ENCODE measurements at regions not wholly inside any gene's neighbourhood (a gene's known extent, or its start where the extent isn't known, plus 50 kb on each side); places are given as distances from the start of the nearest gene placed in this dataset.

DNA sequence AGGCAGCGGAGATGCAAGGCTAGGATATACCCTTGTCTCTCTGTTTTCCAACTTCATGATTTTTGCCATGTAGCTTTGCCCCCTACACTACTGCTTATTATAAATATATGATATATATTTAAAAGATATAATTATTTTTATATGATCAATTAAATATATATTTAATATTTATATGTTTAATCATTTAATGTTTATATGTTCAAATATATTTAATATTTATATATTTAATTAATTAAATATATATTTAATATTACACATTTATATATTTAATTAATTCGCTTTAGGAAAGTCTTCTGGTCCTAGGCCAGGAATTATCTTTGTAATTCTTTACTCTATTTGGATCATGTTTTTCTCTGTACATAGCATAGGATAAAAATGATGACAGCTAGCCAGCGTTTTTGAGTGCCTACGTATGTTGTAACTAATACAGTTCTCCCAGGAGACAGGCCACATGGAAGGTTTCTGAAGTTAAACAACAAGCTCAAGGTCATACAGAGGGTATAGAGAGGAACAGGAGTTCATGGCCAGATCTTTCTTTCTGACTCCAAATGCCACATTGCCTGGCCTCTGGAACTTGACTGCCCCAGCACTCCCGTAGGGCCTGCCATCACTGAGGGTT, 192.5 kb downstream of the KCNA5 start:
- H3K9me3 ChIP-seq (replicated peaks; ENCODE audit: control insufficient read depth, low read depth, low read length), result no peaks in the 10 kb centered on the region
- no peaks in the 10 kb centered on the region for H3K36me3 ChIP-seq (ENCODE audit: control insufficient read depth, insufficient read depth, low read length)
- no peaks in the 10 kb centered on the region for H3K4me1 ChIP-seq (ENCODE audit: control insufficient read depth, insufficient read depth, low read length)
- no peak overlapping the region for H3K4me3 ChIP-seq (ENCODE audit: low read length)
- no peak for DNase-seq
- H3K27ac ChIP-seq (ENCODE audit: low read length), result no peak overlapping the region
- H3K27me3 ChIP-seq (ENCODE audit: control insufficient read depth, insufficient read depth, low read length), result peaks cover 3% of the 10 kb centered on the region
- 83% methylated on average over 1 of the region's 5 CpGs for WGBS (ENCODE audit: insufficient coverage)

DNA sequence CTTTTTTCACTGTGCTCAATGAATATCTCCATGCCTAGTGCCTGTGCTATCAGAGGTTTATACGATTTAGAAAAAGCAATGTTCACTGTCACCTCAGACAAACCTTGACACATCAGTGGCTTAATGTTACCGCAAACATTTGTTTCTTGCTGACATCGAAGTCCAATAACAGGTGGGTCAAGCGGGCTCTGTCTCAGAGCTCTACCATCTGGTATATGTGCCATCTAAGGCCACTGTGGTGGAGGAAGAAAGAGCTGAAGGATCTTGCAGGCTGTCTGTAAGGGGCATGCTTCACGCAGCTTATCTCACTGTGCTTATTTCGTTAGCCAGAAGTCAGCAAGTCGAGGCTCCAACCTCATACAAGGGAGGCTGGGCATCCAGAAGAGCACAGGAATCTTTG, 189.5 kb upstream of the NTF3 start:
- peaks cover 22% of the 10 kb centered on the region for H3K4me1 ChIP-seq (ENCODE audit: control insufficient read depth, insufficient read depth, low read length)

DNA sequence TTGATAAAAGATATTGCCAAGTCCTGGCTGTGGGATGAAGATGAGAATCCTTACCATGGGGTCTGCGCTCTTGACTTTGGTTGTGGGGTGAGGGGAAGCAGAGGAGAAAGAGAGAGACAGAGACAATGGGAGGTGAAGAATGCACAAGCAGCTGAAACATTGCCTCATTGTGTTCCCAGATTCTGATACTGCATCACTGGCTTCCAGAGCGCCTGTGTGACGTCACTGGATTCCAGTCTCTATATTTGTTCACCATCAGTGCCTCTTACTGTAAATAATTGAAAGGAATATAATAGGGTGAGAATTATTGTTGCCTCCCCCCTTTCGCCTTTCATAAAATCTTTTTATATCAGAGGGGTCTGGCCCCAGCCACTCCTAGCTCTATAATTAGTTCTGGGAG, 188.9 kb upstream of the NTF3 start:
- peaks cover 22% of the 10 kb centered on the region for H3K4me1 ChIP-seq (ENCODE audit: control insufficient read depth, insufficient read depth, low read length)
- no peaks in the 10 kb centered on the region for H3K27me3 ChIP-seq (ENCODE audit: control insufficient read depth, insufficient read depth, low read length)
- H3K27ac ChIP-seq (ENCODE audit: low read length), result no peak overlapping the region
- no peak overlapping the region for H3K4me3 ChIP-seq (ENCODE audit: low read length)
- DNase-seq, result no peak
- H3K9me3 ChIP-seq (replicated peaks; ENCODE audit: control insufficient read depth, low read depth, low read length), result no peaks in the 10 kb centered on the region
- no peaks in the 10 kb centered on the region for H3K36me3 ChIP-seq (ENCODE audit: control insufficient read depth, insufficient read depth, low read length)
- WGBS (ENCODE audit: insufficient coverage), result 100% methylated on average over 1 of the region's 4 CpGs

More for the DNA sequence above, 189.5 kb upstream of the NTF3 start:
- Histone ChIP-seq H3K27me3 (ENCODE audit: control insufficient read depth, insufficient read depth, low read length) (no peaks in the 10 kb centered on the region), H3K9me3 (replicated peaks; ENCODE audit: control insufficient read depth, low read depth, low read length) (no peaks in the 10 kb centered on the region), H3K36me3 (ENCODE audit: control insufficient read depth, insufficient read depth, low read length) (no peaks in the 10 kb centered on the region), H3K27ac (ENCODE audit: low read length) (no peak overlapping the region), H3K4me3 (ENCODE audit: low read length) (no peak overlapping the region)
- WGBS (ENCODE audit: insufficient coverage), result 80% methylated on average over 3 of the region's 7 CpGs
- no peak for DNase-seq

DNA sequence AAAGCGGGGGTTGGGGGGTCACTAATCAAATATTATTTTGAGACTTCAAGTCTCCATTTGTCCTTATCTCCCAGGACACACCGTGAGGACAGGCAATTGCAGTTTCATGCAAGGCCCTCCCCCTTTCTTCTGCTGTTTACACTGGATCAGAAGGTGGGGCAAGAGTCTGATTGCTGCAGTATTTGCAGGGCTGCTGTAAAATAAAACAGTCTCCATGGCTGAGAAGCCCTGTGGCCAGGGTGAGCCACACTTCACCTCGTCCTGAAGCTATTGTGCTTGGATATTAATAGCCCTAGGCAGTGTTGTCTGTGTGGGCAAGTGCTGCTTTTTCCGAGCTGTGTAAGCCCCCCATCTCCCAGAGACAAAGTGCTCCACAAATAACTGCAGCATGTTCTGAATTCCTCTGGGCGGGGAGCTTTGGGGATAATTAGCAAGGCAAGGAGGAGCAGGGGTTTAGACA, 187.4 kb upstream of the NTF3 start:
- no peaks in the 10 kb centered on the region for H3K36me3 ChIP-seq (ENCODE audit: control insufficient read depth, insufficient read depth, low read length)
- H3K27ac ChIP-seq (ENCODE audit: low read length), result no peak overlapping the region
- H3K4me1 ChIP-seq (ENCODE audit: control insufficient read depth, insufficient read depth, low read length), result peaks cover 22% of the 10 kb centered on the region
- H3K4me3 ChIP-seq (ENCODE audit: low read length), result no peak overlapping the region
- WGBS (ENCODE audit: insufficient coverage), result 0% methylated on average over 1 of the region's 5 CpGs
- no peaks in the 10 kb centered on the region for H3K27me3 ChIP-seq (ENCODE audit: control insufficient read depth, insufficient read depth, low read length)
- DNase-seq, result no peak
- no peaks in the 10 kb centered on the region for H3K9me3 ChIP-seq (replicated peaks; ENCODE audit: control insufficient read depth, low read depth, low read length)

DNA sequence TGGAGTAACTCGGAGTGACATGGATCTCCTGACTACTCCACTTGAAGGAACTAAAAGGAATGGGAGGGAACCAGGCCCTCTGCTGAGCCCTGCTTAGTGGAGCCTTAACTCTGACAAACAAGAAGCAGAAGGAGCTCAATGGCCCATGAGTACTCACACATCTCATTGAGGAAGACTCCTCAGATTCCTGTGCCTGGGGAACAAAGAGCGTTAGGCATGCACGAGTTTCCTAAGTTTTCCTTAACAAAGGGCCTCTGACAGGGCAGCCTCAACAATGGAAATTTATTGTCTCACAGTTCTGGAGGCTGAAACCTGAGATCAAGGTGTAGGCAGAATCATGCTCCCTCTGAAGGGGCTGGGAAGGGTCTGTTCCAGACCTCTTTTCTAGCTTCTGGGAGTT, 185.7 kb upstream of the NTF3 start:
- Histone ChIP-seq H3K27me3 (ENCODE audit: control insufficient read depth, insufficient read depth, low read length) (no peaks in the 10 kb centered on the region), H3K36me3 (ENCODE audit: control insufficient read depth, insufficient read depth, low read length) (no peaks in the 10 kb centered on the region), H3K4me1 (ENCODE audit: control insufficient read depth, insufficient read depth, low read length) (peaks cover 22% of the 10 kb centered on the region), H3K27ac (ENCODE audit: low read length) (no peak overlapping the region), H3K4me3 (ENCODE audit: low read length) (no peak overlapping the region), H3K9me3 (replicated peaks; ENCODE audit: control insufficient read depth, low read depth, low read length) (no peaks in the 10 kb centered on the region)
- 47% methylated on average over 3 of the region's 3 CpGs for WGBS (ENCODE audit: insufficient coverage)
- DNase-seq, result no peak

DNA sequence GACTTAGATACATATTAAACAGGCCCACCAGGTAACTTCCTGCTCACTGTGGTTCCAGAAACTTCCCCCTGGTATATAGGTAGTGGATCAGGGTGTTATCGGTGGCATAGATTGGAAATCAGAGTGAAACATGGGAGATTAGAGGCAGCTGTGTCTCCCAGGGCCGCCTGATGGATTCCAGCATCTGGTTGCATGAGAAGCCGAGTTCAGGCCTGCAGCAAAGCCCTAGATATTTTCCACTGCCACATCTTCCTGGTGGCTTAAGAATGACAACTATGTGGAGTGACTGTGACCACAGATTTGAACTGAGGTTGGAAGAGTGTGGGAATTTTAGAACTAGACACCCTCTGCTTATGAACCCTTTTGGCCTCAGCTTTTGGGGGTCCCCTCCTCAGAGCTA, 184.8 kb upstream of the NTF3 start:
- WGBS (ENCODE audit: insufficient coverage), result 61% methylated on average over 2 of the region's 3 CpGs
- H3K9me3 ChIP-seq (replicated peaks; ENCODE audit: control insufficient read depth, low read depth, low read length), result no peaks in the 10 kb centered on the region
- H3K27ac ChIP-seq (ENCODE audit: low read length), result no peak overlapping the region
- no peak overlapping the region for H3K4me3 ChIP-seq (ENCODE audit: low read length)
- H3K4me1 ChIP-seq (ENCODE audit: control insufficient read depth, insufficient read depth, low read length), result peaks cover 22% of the 10 kb centered on the region
- H3K27me3 ChIP-seq (ENCODE audit: control insufficient read depth, insufficient read depth, low read length), result no peaks in the 10 kb centered on the region
- H3K36me3 ChIP-seq (ENCODE audit: control insufficient read depth, insufficient read depth, low read length), result no peaks in the 10 kb centered on the region
- no peak for DNase-seq

DNA sequence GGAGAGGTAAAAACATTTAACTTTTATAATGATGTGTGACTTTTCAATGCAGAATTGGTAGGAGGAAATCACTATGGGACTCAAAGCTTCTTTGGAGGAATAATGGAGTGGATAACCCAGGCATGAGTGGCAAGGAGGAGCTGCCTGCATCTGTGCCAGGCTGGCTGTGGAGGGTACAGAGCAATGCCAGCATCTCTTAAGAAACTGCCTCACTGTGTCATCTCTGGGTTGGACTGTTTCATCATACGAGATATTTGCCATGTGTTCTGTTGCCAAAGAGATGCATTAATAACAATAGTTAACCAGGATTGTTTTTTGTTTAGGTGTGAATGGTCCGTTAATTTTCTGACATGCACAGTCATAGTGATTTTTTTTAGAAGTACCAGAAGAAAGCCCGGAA, 183.7 kb upstream of the NTF3 start:
- no peaks in the 10 kb centered on the region for H3K27me3 ChIP-seq (ENCODE audit: control insufficient read depth, insufficient read depth, low read length)
- H3K4me1 ChIP-seq (ENCODE audit: control insufficient read depth, insufficient read depth, low read length), result peaks cover 13% of the 10 kb centered on the region
- H3K27ac ChIP-seq (ENCODE audit: low read length), result no peak overlapping the region
- H3K4me3 ChIP-seq (ENCODE audit: low read length), result no peak overlapping the region
- WGBS (ENCODE audit: insufficient coverage), result no CpG with 5 or more reads among the region's 3 CpGs
- DNase-seq, result no peak
- no peaks in the 10 kb centered on the region for H3K36me3 ChIP-seq (ENCODE audit: control insufficient read depth, insufficient read depth, low read length)
- H3K9me3 ChIP-seq (replicated peaks; ENCODE audit: control insufficient read depth, low read depth, low read length), result no peaks in the 10 kb centered on the region

DNA sequence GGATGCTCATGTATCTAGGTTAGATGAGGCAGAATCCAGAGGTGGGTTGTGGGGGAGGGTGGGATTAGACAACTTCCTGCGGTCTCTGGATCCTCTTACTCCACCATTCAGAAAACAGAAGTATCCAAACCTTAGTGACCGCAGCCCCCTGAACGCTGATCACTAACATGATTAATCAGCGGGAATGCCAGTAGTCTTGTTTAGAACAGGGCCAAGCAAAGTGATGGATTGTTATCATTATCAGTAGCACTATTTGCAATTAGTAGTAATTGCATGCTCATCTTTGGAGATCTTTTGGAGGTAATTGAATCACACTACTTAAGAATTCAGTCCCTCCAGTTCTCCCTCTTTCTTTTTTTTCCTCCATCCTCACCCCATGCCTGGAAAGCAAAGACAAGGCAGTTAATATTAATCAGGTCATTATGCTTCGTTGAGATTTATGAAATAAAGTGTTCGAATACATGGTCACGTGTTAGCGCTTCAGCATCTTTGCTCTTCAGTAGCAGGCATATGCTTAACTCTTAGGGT, 182.8 kb upstream of the NTF3 start:
- DNase-seq, result no peak
- Histone ChIP-seq H3K36me3 (ENCODE audit: control insufficient read depth, insufficient read depth, low read length) (no peaks in the 10 kb centered on the region), H3K4me3 (ENCODE audit: low read length) (no peak overlapping the region), H3K27ac (ENCODE audit: low read length) (no peak overlapping the region), H3K4me1 (ENCODE audit: control insufficient read depth, insufficient read depth, low read length) (peaks cover 6% of the 10 kb centered on the region), H3K27me3 (ENCODE audit: control insufficient read depth, insufficient read depth, low read length) (no peaks in the 10 kb centered on the region), H3K9me3 (replicated peaks; ENCODE audit: control insufficient read depth, low read depth, low read length) (no peaks in the 10 kb centered on the region)
- 60% methylated on average over 3 of the region's 8 CpGs for WGBS (ENCODE audit: insufficient coverage)

DNA sequence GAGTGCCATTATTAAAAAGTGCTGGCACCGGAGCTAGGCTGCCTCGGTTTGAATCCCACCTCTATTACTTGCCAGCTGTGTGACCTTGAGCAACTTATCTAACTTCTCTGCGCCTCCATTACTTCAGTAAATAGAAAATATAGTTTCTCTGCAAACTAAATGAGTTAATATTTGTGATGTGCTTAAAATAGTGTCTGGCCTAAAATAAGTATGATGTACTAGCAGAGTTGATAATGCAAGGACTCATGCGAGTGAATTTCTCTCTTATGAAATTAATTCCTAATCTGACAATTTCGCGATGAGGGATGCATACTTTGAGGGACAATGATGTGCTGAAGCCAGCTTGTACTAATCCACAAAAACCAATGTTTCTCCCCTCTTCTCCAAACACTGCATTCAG, 180.8 kb upstream of the NTF3 start:
- Histone ChIP-seq H3K27me3 (ENCODE audit: control insufficient read depth, insufficient read depth, low read length) (no peaks in the 10 kb centered on the region), H3K27ac (ENCODE audit: low read length) (no peak overlapping the region), H3K36me3 (ENCODE audit: control insufficient read depth, insufficient read depth, low read length) (no peaks in the 10 kb centered on the region), H3K4me1 (ENCODE audit: control insufficient read depth, insufficient read depth, low read length) (no peaks in the 10 kb centered on the region), H3K4me3 (ENCODE audit: low read length) (no peak overlapping the region), H3K9me3 (replicated peaks; ENCODE audit: control insufficient read depth, low read depth, low read length) (no peaks in the 10 kb centered on the region)
- no CpG with 5 or more reads among the region's 6 CpGs for WGBS (ENCODE audit: insufficient coverage)
- no peak for DNase-seq

DNA sequence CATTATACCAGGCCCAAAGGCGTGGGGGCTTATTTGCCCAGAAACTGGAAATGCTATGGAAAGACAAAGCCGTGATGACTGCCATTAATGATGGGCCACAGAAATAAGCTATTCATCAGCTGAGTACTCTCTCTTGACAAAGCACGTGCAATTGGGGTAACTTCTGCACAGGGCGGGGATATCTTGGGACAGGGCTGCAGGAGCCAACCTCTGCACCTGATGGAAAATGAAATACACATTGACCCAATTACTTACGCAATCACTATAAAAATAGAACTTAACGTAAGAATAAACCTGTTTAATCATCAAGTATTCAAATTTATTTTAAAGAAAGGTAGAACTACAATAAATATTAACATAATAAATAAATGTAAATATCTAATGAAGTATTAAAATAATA, 180.1 kb upstream of the NTF3 start:
- no peaks in the 10 kb centered on the region for H3K4me1 ChIP-seq (ENCODE audit: control insufficient read depth, insufficient read depth, low read length)
- no peaks in the 10 kb centered on the region for H3K9me3 ChIP-seq (replicated peaks; ENCODE audit: control insufficient read depth, low read depth, low read length)
- H3K4me3 ChIP-seq (ENCODE audit: low read length), result no peak overlapping the region
- no peak overlapping the region for H3K27ac ChIP-seq (ENCODE audit: low read length)
- no peaks in the 10 kb centered on the region for H3K27me3 ChIP-seq (ENCODE audit: control insufficient read depth, insufficient read depth, low read length)
- H3K36me3 ChIP-seq (ENCODE audit: control insufficient read depth, insufficient read depth, low read length), result no peaks in the 10 kb centered on the region
- DNase-seq, result no peak
- WGBS (ENCODE audit: insufficient coverage), result 86% methylated on average over 1 of the region's 6 CpGs

DNA sequence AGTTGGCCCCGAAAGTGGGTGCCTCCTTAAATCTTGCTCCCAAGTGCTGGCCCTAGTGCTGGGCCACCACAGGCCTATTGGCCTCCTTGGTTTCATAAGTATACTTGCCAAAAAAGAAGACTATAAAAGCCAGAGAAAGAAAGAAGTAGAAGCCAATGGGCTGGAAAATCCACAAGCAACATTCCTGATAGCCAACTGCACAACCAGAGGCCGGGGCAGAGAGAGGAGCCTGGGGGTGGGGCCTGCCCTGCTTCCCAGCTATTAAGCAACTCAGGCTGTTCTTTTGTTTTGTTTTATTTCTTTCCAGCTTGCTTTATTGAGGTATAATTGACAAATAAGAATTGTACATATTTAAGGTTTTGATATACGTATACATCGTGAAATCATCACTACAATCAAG, 177.2 kb upstream of the NTF3 start:
- H3K4me3 ChIP-seq (ENCODE audit: low read length), result no peak overlapping the region
- WGBS (ENCODE audit: insufficient coverage), result 67% methylated on average over 1 of the region's 4 CpGs

More for the DNA sequence above, 177.2 kb upstream of the NTF3 start:
- Histone ChIP-seq H3K4me1 (ENCODE audit: control insufficient read depth, insufficient read depth, low read length) (no peaks in the 10 kb centered on the region), H3K9me3 (replicated peaks; ENCODE audit: control insufficient read depth, low read depth, low read length) (no peaks in the 10 kb centered on the region), H3K36me3 (ENCODE audit: control insufficient read depth, insufficient read depth, low read length) (no peaks in the 10 kb centered on the region), H3K27me3 (ENCODE audit: control insufficient read depth, insufficient read depth, low read length) (no peaks in the 10 kb centered on the region), H3K27ac (ENCODE audit: low read length) (no peak overlapping the region)
- no peak for DNase-seq

Measured in muscle of leg (tissue), 3 donors.